ENCODE measurements at regions not wholly inside any gene's neighbourhood (a gene's known extent, or its start where the extent isn't known, plus 50 kb on each side); places are given as distances from the start of the nearest gene placed in this dataset.
"Not testable (repeated sequence)": the region's sequence is repeated elsewhere in the genome, so short reads cannot be mapped to it uniquely, and the experiment has no call there.

DNA sequence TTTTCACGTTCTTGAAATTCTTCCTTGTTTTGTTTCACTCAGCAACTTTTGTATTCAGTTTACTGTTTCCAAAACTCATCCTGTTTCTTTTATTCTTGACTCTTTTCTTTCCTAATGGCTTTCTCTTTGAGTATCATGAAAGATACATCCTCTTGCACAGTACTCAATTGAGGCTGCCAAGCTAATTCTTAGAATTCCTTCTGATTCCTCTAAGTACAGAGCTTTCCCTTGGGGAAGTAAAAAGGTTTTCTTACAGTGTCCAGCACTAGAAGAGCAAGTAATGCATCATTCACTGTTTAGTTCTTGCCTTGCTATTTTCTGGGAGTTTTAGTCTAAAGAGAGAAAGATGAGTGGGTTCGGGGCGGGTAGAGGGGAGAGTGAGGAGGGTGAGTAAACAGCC is 154.1 kb downstream of the NEDD1 start:
- H3K27ac ChIP-seq (ENCODE audit: low read depth, low read length), result no peak overlapping the region
- no peaks in the 10 kb centered on the region for H3K9me3 ChIP-seq (ENCODE audit: low read depth, low read length)
- DNase-seq (ENCODE audit: insufficient read length, low spot score, missing footprints), result no peak
- no peaks in the 10 kb centered on the region for H3K79me2 ChIP-seq (ENCODE audit: insufficient read depth, low read length)
- no peaks in the 10 kb centered on the region for H3K36me3 ChIP-seq (ENCODE audit: insufficient read depth, low read length)
- H3K4me3 ChIP-seq (ENCODE audit: insufficient read depth, low read length), result no peak overlapping the region
- H4K20me1 ChIP-seq (ENCODE audit: insufficient read depth, low read length), result no peaks in the 10 kb centered on the region
- no peaks in the 10 kb centered on the region for H3K27me3 ChIP-seq (ENCODE audit: insufficient read depth, low read length)
- no peaks in the 10 kb centered on the region for H3K4me1 ChIP-seq (ENCODE audit: insufficient read depth, low read length)
- no peak overlapping the region for H2AFZ ChIP-seq (ENCODE audit: low read length)
- TF ChIP-seq, protein P1, sequence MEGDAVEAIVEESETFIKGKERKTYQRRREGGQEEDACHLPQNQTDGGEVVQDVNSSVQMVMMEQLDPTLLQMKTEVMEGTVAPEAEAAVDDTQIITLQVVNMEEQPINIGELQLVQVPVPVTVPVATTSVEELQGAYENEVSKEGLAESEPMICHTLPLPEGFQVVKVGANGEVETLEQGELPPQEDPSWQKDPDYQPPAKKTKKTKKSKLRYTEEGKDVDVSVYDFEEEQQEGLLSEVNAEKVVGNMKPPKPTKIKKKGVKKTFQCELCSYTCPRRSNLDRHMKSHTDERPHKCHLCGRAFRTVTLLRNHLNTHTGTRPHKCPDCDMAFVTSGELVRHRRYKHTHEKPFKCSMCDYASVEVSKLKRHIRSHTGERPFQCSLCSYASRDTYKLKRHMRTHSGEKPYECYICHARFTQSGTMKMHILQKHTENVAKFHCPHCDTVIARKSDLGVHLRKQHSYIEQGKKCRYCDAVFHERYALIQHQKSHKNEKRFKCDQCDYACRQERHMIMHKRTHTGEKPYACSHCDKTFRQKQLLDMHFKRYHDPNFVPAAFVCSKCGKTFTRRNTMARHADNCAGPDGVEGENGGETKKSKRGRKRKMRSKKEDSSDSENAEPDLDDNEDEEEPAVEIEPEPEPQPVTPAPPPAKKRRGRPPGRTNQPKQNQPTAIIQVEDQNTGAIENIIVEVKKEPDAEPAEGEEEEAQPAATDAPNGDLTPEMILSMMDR (IDR thresholded peaks at IDR 0.05; ENCODE audit: extremely low read depth, low read depth, low read length), result no peak
- no peak overlapping the region for H3K4me2 ChIP-seq (ENCODE audit: insufficient read depth, low read length)

DNA sequence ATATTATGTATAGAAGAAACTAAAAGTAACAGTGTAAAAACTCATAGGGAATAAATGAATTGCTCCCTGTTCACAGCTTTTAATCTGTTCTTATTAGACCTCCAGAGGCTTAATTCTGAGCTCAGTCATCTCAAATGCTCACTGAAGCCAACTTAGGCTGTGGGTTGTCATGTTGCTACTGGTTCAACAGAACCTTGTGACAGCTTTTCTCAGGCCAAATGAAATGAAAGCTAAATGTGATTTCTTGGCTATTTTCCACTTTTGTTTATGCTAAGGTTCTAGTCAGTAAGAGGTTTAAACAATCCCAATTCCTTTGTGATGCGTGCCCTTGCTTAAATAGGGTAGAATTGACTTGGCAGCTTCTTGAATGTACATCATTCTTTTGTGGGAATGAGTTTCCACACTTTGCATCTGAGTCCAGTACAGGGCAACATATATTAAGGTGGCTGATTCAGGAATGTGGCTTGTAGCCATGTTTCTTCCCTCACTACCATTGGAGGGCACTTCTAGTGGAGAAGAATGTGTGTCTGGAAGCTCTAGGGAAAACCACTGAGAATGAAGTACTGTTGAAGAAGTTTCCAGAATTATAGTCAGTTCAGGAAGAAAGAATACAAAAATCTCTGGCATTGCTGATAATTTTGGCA is 156.4 kb downstream of the NEDD1 start:
- H3K36me3 ChIP-seq (ENCODE audit: insufficient read depth, low read length), result no peaks in the 10 kb centered on the region

DNA sequence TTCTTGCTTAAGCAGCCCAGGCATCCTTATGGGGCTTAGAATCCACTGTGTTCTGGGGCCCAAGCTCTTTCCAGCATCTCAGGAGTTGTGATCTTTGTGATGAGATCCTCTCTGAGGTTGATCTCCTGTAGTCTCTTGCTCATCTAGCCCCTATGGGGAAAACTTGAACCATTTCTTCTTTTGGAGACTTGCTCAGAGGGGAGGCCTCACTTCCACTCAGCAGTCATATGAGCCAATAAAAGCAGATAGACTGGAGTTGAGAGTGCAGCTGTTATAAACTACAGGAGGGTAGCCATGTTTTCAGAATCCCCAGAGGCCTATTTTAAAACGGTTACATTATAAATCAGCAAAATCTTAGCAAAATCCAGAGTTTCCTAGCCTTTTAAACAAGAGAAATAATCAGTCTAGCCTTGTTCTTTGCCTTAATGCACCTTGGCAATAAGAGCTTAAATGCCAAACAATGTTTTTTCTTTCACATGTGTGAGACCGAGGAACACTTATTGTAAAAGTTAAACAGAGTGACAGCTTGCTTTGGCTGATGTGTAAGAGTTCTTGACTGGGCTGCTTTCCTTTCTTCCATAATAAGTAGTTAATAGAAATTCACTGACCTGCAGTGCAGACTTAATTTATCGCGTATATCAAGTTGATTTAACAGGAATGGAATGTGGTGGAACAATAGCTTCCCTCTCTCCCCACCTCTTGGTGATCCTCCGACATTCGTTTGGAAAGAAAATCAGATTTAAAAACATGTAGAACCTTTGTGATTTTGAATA is 168.3 kb downstream of the NEDD1 start:
- Histone ChIP-seq H3K27me3 (ENCODE audit: insufficient read depth, low read length) (no peaks in the 10 kb centered on the region), H3K9me3 (ENCODE audit: low read depth, low read length) (no peaks in the 10 kb centered on the region)
- TF ChIP-seq, protein P1 (IDR thresholded peaks at IDR 0.05; ENCODE audit: extremely low read depth, low read depth, low read length), result no peak

More for the DNA sequence above, 156.4 kb downstream of the NEDD1 start:
- Histone ChIP-seq H3K4me3 (ENCODE audit: insufficient read depth, low read length) (no peak overlapping the region), H4K20me1 (ENCODE audit: insufficient read depth, low read length) (no peaks in the 10 kb centered on the region), H3K4me1 (ENCODE audit: insufficient read depth, low read length) (no peaks in the 10 kb centered on the region), H3K27me3 (ENCODE audit: insufficient read depth, low read length) (no peaks in the 10 kb centered on the region), H3K9me3 (ENCODE audit: low read depth, low read length) (no peaks in the 10 kb centered on the region), H2AFZ (ENCODE audit: low read length) (no peak overlapping the region), H3K79me2 (ENCODE audit: insufficient read depth, low read length) (no peaks in the 10 kb centered on the region), H3K4me2 (ENCODE audit: insufficient read depth, low read length) (no peak overlapping the region), H3K27ac (ENCODE audit: low read depth, low read length) (no peak overlapping the region)
- TF ChIP-seq, protein P1 (IDR thresholded peaks at IDR 0.05; ENCODE audit: extremely low read depth, low read depth, low read length), result no peak
- no peak for DNase-seq (ENCODE audit: insufficient read length, low spot score, missing footprints)

DNA sequence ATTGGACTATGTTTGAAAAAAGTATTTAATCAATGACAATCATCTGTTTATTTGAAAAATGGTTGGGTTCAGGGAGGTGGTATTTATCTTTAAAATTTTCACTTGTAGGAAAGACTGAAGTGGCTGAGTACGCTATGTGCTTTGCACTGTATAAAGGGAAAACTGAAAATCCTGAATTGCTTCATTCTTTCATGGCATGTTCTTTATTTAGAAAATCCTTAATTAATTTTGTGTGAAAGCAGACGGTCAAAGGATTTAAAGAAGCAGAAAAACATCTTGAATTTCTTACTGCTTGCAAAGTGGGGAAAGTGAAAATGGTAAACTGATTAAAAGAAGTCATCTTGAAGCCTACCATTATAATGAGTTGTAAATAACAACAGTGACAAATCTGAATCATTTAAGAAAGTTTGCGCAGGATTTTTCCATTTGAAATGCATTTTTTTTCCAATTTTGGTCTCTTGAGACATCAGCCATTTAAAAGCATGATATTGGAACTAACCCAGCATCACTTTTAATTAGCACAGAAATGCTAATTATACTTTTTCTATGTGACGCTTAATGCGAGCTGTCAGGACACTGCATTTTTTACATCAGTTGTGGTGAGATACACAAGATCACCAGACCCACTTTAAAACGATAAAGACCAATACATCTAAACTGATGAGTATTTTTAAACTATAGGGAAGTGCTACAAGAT is 169.0 kb downstream of the NEDD1 start:
- no peak overlapping the region for H3K4me2 ChIP-seq (ENCODE audit: insufficient read depth, low read length)
- H2AFZ ChIP-seq (ENCODE audit: low read length), result no peak overlapping the region
- H3K27me3 ChIP-seq (ENCODE audit: insufficient read depth, low read length), result no peaks in the 10 kb centered on the region
- no peak overlapping the region for H3K4me3 ChIP-seq (ENCODE audit: insufficient read depth, low read length)
- no peaks in the 10 kb centered on the region for H3K36me3 ChIP-seq (ENCODE audit: insufficient read depth, low read length)
- H4K20me1 ChIP-seq (ENCODE audit: insufficient read depth, low read length), result no peaks in the 10 kb centered on the region
- DNase-seq (ENCODE audit: insufficient read length, low spot score, missing footprints), result no peak
- no peaks in the 10 kb centered on the region for H3K79me2 ChIP-seq (ENCODE audit: insufficient read depth, low read length)
- TF ChIP-seq, protein P1 (IDR thresholded peaks at IDR 0.05; ENCODE audit: extremely low read depth, low read depth, low read length), result no peak
- H3K9me3 ChIP-seq (ENCODE audit: low read depth, low read length), result no peaks in the 10 kb centered on the region
- no peak overlapping the region for H3K27ac ChIP-seq (ENCODE audit: low read depth, low read length)
- no peaks in the 10 kb centered on the region for H3K4me1 ChIP-seq (ENCODE audit: insufficient read depth, low read length)

More for the DNA sequence above, 168.3 kb downstream of the NEDD1 start:
- no peak for DNase-seq (ENCODE audit: insufficient read length, low spot score, missing footprints)
- H3K27ac ChIP-seq (ENCODE audit: low read depth, low read length), result no peak overlapping the region
- no peaks in the 10 kb centered on the region for H4K20me1 ChIP-seq (ENCODE audit: insufficient read depth, low read length)
- H2AFZ ChIP-seq (ENCODE audit: low read length), result no peak overlapping the region
- no peak overlapping the region for H3K4me2 ChIP-seq (ENCODE audit: insufficient read depth, low read length)
- no peaks in the 10 kb centered on the region for H3K79me2 ChIP-seq (ENCODE audit: insufficient read depth, low read length)
- H3K4me1 ChIP-seq (ENCODE audit: insufficient read depth, low read length), result no peaks in the 10 kb centered on the region
- no peak overlapping the region for H3K4me3 ChIP-seq (ENCODE audit: insufficient read depth, low read length)
- H3K36me3 ChIP-seq (ENCODE audit: insufficient read depth, low read length), result no peaks in the 10 kb centered on the region

DNA sequence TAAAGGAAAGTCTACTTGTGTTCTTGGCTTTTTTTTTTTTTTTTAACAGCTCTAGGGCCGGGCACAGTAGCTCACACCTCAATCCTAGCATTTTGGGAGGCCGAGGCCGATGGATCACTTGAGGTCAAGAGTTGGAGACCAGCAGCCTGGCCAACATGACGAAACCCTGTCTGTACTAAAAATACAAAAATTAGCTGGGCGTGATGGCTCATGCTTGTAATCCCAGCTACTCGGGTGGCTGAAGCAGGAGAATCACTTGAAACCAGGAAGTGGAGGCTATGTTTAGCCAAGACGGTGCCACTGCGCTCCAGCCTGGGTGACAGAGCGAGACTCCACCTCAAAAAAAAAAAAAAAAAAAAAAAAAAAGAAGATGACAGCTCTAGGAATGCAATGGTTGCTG is 169.9 kb downstream of the NEDD1 start:
- not testable (repeated sequence) for H3K4me2 ChIP-seq (ENCODE audit: insufficient read depth, low read length); H3K36me3 ChIP-seq (ENCODE audit: insufficient read depth, low read length); H3K9me3 ChIP-seq (ENCODE audit: low read depth, low read length); H3K79me2 ChIP-seq (ENCODE audit: insufficient read depth, low read length); DNase-seq (ENCODE audit: insufficient read length, low spot score, missing footprints); H3K27ac ChIP-seq (ENCODE audit: low read depth, low read length); H3K4me3 ChIP-seq (ENCODE audit: insufficient read depth, low read length); H3K27me3 ChIP-seq (ENCODE audit: insufficient read depth, low read length); H2AFZ ChIP-seq (ENCODE audit: low read length); H4K20me1 ChIP-seq (ENCODE audit: insufficient read depth, low read length); H3K4me1 ChIP-seq (ENCODE audit: insufficient read depth, low read length)

Measured in osteoblast (primary cell).